ENCODE measurements at regions not wholly inside any gene's neighbourhood (a gene's known extent, or its start where the extent isn't known, plus 50 kb on each side); places are given as distances from the start of the nearest gene placed in this dataset.

DNA sequence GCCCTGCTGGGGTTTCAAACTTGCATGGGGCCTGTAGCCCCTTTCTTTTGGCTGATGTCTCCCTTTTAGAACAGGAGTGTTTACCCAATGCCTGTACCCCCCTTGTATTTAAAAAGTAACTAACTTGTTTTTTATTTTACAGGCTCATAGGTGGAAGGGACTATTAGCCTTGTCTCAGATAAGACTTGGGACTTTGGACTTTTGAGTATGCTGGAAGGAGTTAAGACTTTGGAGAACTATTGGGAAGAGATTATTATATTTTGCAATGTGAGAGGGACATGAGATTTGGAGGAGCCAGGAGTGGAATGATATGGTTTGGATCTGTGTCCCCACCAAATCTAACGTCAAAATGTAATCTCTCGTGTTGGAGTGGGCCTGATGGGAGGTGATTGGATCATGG, 314.9 kb upstream of the SP8 start:
- Mint-ChIP-seq H3K27ac (no peak overlapping the region), H3K27me3 (peaks cover 17% of the 10 kb centered on the region)

GRCh38 chr7:21103426-21104123, 316.9 kb upstream of the SP8 start:
- ATAC-seq (ENCODE audit: poor library complexity), result no peak
- Mint-ChIP-seq H3K36me3 (ENCODE audit: low read depth) (no peaks in the 10 kb centered on the region), H3K27ac (no peak overlapping the region), H3K9me3 (no peaks in the 10 kb centered on the region), H3K4me1 (ENCODE audit: low read depth) (no peaks in the 10 kb centered on the region), H3K4me3 (no peak overlapping the region), H3K27me3 (peaks cover 13% of the 10 kb centered on the region)
- no peak overlapping the region for H3K4me3 ChIP-seq (ENCODE audit: low read length)
- ChIA-PET POLR2A (no interaction called here), CTCF (no interaction called here)
- H3K36me3 ChIP-seq (ENCODE audit: insufficient read depth, low read length), result no peaks in the 10 kb centered on the region
- H3K27me3 ChIP-seq (ENCODE audit: control insufficient read depth in 1 of 2, insufficient read depth in 2 of 2, low read length in 2 of 2), result peaks cover 0 to 3% of the 10 kb centered on the region in 2 experiments
- H3K4me1 ChIP-seq (ENCODE audit: insufficient read depth, low read length), result no peaks in the 10 kb centered on the region
- no peak for DNase-seq
- intact Hi-C loops (cut with DNase I, micrococcal nuclease), result no loop called here
- no peak overlapping the region for H3K27ac ChIP-seq (ENCODE audit: low read depth in 1 of 2, low read length in 2 of 2)
- TF ChIP-seq, protein P1, sequence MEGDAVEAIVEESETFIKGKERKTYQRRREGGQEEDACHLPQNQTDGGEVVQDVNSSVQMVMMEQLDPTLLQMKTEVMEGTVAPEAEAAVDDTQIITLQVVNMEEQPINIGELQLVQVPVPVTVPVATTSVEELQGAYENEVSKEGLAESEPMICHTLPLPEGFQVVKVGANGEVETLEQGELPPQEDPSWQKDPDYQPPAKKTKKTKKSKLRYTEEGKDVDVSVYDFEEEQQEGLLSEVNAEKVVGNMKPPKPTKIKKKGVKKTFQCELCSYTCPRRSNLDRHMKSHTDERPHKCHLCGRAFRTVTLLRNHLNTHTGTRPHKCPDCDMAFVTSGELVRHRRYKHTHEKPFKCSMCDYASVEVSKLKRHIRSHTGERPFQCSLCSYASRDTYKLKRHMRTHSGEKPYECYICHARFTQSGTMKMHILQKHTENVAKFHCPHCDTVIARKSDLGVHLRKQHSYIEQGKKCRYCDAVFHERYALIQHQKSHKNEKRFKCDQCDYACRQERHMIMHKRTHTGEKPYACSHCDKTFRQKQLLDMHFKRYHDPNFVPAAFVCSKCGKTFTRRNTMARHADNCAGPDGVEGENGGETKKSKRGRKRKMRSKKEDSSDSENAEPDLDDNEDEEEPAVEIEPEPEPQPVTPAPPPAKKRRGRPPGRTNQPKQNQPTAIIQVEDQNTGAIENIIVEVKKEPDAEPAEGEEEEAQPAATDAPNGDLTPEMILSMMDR (IDR thresholded peaks at IDR 0.05), result no peak
- no peaks in the 10 kb centered on the region for H3K9me3 ChIP-seq (ENCODE audit: control insufficient read depth in 1 of 2, insufficient read depth in 1 of 2, low read length in 2 of 2)

More for the DNA sequence above, 314.9 kb upstream of the SP8 start:
- no peak overlapping the region for H3K4me3 ChIP-seq (ENCODE audit: low read length)
- Mint-ChIP-seq H3K36me3 (ENCODE audit: low read depth) (no peaks in the 10 kb centered on the region), H3K4me3 (no peak overlapping the region), H3K9me3 (no peaks in the 10 kb centered on the region), H3K4me1 (ENCODE audit: low read depth) (no peaks in the 10 kb centered on the region)
- ATAC-seq (ENCODE audit: poor library complexity) (no peak), DNase-seq (no peak)
- no peak overlapping the region for H3K27ac ChIP-seq (ENCODE audit: low read depth in 1 of 2, low read length in 2 of 2)
- H3K36me3 ChIP-seq (ENCODE audit: insufficient read depth, low read length), result no peaks in the 10 kb centered on the region
- POLR2A ChIA-PET, result no interaction called here
- CTCF ChIA-PET, result no interaction called here
- TF ChIP-seq, protein P1 (IDR thresholded peaks at IDR 0.05), result no peak
- no peaks in the 10 kb centered on the region for H3K27me3 ChIP-seq (ENCODE audit: control insufficient read depth in 1 of 2, insufficient read depth in 2 of 2, low read length in 2 of 2)
- no peaks in the 10 kb centered on the region for H3K4me1 ChIP-seq (ENCODE audit: insufficient read depth, low read length)
- H3K9me3 ChIP-seq (ENCODE audit: control insufficient read depth in 1 of 2, insufficient read depth in 1 of 2, low read length in 2 of 2), result no peaks in the 10 kb centered on the region
- intact Hi-C loops (cut with DNase I, micrococcal nuclease), result no loop called here

- DNase-seq (no peak), ATAC-seq (ENCODE audit: poor library complexity) (no peak)
- intact Hi-C loops (cut with DNase I, micrococcal nuclease), result no loop called here
- POLR2A ChIA-PET, result no interaction called here
- H3K9me3 Mint-ChIP-seq, result no peaks in the 10 kb centered on the region
- TF ChIP-seq, protein P1 (IDR thresholded peaks at IDR 0.05), result no peak
- Histone ChIP-seq H3K4me1 (ENCODE audit: insufficient read depth, low read length) (no peaks in the 10 kb centered on the region), H3K36me3 (ENCODE audit: insufficient read depth, low read length) (no peaks in the 10 kb centered on the region), H3K27ac (ENCODE audit: low read depth in 1 of 2, low read length in 2 of 2) (no peak overlapping the region), H3K4me3 (ENCODE audit: low read length) (no peak overlapping the region), H3K27me3 (ENCODE audit: control insufficient read depth in 1 of 2, insufficient read depth in 2 of 2, low read length in 2 of 2) (peaks cover 0 to 3% of the 10 kb centered on the region in 2 experiments), H3K9me3 (ENCODE audit: control insufficient read depth in 1 of 2, insufficient read depth in 1 of 2, low read length in 2 of 2) (no peaks in the 10 kb centered on the region)
- H3K36me3 Mint-ChIP-seq (ENCODE audit: low read depth), result no peaks in the 10 kb centered on the region
- H3K4me1 Mint-ChIP-seq (ENCODE audit: low read depth), result no peaks in the 10 kb centered on the region
- CTCF ChIA-PET, result no interaction called here
- no peak overlapping the region for H3K4me3 Mint-ChIP-seq
- H3K27ac Mint-ChIP-seq, result no peak overlapping the region
- H3K27me3 Mint-ChIP-seq, result peaks cover 13% of the 10 kb centered on the region
Observed at GRCh38 chr7:21104124-21104500, 317.4 kb upstream of the SP8 start.
